GM10266 (cell line): ENCODE measurements at regions not wholly inside any gene's neighbourhood (a gene's known extent, or its start where the extent isn't known, plus 50 kb on each side); places are given as distances from the start of the nearest gene placed in this dataset.
"Not testable (repeated sequence)": the region's sequence is repeated elsewhere in the genome, so short reads cannot be mapped to it uniquely, and the experiment has no call there.

Experiments used
- DNase-seq: peaks from one replicate; pipeline ENCODE4 v3.0.0; 2012; ENCODE audit errors: extremely low spot score
- CTCF ChIP-seq: IDR thresholded peaks from 2 replicates; pipeline ENCODE4 v1.5.1; 2012; ENCODE audit warnings: mild to moderate bottlenecking, low read depth; ENCODE audit not compliant: control insufficient read depth, insufficient read depth; ENCODE audit errors: missing control alignments

DNA sequence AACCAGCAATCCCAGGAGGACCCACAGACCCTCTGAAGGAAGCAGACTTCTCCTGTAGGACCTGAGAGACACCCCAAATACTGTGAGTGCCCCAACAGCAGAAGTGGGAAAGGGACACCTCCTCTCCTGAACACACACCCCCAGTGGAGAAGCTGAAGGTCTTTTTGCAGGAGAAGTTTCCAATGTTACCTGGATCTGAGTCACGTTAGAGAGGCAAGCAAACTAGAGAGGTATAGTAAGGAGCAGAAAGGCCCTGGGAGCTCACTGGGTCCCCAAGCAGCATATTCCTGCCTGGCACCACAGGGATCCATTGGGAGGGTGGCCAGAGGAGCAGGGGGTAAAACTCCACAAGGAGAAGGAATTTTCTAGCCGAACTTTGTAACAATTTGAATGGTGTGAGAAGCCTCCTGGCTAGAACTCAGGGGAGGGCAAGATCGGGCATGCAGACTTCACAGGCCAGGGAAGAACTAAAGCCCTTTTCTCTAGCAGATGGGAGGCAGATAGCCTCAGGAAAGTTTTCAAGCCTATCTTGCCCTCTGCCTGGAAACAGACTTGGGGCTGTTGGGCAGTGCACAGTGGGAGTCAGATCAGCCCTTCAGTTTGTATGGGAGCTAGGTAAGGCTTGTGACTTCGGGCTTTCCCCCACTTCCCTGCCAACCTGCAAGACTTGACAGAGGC is 68.2 kb upstream of the SSTR4 start:
- TF ChIP-seq CTCF: no peak
- DNase-seq: no peak

- DNase-seq: not testable (repeated sequence)
Measured at GRCh38 chr20:22967706-22968105, 67.4 kb upstream of the SSTR4 start.

DNA sequence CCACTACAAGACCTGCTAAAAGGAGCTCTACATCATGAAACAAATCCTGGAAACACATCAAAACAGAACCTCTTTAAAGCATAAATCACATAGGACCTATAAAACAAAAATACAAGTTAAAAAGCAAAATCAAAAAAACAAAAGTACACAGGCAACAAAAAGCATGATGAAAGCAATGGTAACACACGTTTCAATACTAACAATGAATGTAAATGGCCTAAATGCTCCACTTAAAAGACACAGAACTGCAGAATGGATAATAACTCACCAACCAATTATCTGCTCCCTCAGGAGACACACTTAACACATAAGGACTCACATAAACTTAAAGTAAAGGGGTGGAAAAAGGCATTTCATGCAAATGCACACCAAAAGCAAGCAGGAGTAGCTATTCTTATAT is 66.1 kb upstream of the SSTR4 start:
- not testable (repeated sequence) for DNase-seq

DNA sequence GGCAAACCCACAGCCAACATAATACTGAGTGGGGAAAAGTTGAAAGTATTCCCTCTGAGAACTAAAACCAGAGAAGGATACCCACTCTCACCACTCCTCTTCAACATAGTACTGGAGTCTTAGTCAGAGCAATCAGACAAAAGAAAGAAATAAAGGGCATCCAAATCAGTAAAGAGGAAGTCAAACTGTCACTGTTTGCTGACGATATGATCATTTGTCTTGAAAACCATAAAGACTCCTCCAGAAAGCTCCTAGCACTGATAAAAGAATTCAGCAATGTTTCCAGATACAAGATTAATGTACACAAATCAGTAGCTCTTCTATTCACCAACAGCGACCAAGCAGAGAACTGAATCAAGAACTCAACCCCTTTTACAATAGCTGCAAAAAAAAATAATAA is 64.0 kb upstream of the SSTR4 start:
- not testable (repeated sequence) for DNase-seq

GRCh38 chr20:22974354-22974753 is 60.8 kb upstream of the SSTR4 start:
- peak; percentile 42 for TF ChIP-seq CTCF
- peak; percentile 22 for DNase-seq

DNA sequence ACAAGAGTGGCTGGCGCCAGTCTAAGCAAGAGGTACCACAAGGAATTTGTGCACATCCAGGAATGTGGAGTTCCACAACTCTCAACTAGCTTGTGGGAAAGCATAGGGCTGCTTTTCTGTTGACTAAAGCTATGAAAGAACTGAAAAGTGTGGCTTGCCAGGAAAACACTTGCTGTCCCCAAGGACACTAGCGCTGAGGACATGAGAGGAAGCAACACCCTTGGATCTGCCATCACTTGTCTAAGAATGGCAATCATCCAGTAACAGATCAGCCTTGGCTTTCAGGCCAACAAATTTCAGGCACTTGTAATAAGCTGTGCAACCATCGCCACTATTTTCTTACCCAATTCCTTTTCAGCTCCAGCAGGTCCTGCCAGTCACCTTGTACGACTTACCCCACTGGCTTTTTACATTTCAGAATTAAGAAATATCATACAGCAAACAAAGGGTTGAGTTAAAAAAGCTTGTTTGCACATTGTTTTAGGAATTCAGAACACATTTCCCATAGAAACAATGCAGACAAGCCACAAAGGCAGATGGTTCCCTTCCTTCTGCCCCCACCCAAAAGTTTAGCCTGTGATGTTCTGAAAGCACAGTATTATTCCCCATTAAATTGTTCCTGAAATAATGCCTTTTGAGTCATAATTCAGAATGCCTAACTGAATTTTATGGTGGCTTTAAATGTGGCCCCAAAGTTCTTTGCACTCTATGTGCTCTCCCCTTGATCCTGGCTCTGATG is 57.9 kb upstream of the SSTR4 start:
- no peak for DNase-seq
- TF ChIP-seq CTCF: no peak

GRCh38 chr20:22984008-22984407 is 51.1 kb upstream of the SSTR4 start:
- no peak for DNase-seq
- TF ChIP-seq CTCF: no peak

DNA sequence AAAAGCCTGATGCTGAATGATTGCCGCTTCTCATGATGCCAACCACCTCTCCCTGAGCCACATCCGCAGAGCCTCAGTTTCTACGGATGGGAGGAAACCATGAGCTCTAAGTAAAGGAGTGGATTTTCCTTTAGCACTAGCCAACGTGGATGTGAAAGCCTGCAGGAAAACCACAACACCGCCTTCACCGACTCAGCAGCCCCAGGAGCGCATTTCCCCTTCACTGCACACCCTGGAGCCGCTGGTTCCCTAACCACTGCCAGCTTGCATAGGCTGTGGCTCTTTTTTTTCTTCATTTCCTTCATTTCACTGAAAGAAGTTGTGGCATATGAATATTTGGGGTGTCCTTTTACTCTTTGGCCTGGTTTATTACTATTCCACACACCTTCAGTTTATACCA is 50.5 kb upstream of the SSTR4 start:
- no peak for DNase-seq
- no peak for TF ChIP-seq CTCF

DNA sequence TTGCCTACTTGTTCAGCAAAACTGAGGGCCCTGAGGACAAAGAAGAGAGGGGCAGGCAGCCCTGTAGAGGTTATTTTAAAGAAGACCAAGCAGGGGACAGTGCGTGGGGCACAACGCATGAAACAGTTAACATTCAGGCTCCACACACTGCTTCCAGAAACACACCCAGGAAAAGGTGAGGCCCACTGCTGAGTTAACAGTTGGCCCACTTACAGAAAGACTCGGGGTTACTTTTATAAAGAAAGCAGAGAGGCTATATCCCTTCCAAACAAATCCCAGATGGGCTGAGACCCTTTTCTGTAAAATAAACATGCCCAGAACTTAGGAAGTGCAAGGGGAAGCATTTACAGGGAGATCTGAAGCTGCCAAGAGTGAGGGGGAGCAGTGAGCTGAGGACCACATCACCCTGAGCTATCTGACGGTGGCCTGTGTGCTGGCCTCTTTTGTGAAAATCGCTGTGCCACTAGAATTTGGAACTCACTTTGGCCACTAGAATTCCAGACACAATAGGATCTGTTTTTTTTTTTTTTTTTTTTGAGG is 49.8 kb upstream of the SSTR4 start:
- no peak for DNase-seq
- no peak for TF ChIP-seq CTCF
